ENCODE measurements at regions not wholly inside any gene's neighbourhood (a gene's known extent, or its start where the extent isn't known, plus 50 kb on each side); places are given as distances from the start of the nearest gene placed in this dataset.
"Not testable (repeated sequence)": the region's sequence is repeated elsewhere in the genome, so short reads cannot be mapped to it uniquely, and the experiment has no call there.

DNA sequence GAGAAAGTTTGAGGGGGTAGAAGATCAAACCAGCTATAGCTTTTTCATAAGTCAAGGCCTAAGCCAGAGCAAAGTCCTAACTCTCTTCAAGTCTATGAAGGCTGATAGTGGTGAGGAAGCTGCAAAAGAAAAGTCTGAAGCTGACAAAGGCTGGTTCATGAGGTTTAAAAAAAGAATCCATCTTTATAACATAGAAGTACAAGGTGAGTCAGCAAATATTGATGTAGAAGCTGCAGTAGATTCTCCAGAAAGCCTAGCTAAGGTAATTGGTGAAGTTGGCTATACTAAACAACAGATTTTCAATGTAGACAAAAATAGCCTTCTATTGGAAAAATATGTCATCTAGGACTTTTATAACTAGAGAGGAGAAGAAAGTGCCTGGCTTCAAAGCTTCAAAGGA is 141.4 kb upstream of the ZNF521 start:
- H4K20me1 ChIP-seq (ENCODE audit: insufficient read depth, low read length, poor library complexity, severe bottlenecking): no peaks in the 10 kb centered on the region
- H3K9me2 ChIP-seq (replicated peaks; ENCODE audit: low read depth, low read length): no peaks in the 10 kb centered on the region
- H3K79me2 ChIP-seq (ENCODE audit: insufficient read depth, low read length): no peaks in the 10 kb centered on the region
- H3K4me1 ChIP-seq (ENCODE audit: insufficient read depth, low read length, poor library complexity, severe bottlenecking): no peaks in the 10 kb centered on the region
- no peaks in the 10 kb centered on the region for H3K36me3 ChIP-seq (ENCODE audit: insufficient read depth, low read length)
- no peak overlapping the region for H3K4me2 ChIP-seq (ENCODE audit: low read depth, low read length, poor library complexity, severe bottlenecking)
- H3K4me3 ChIP-seq (ENCODE audit: low read length, poor library complexity, severe bottlenecking): no peak overlapping the region
- TF ChIP-seq EZH2phosphoT487 (IDR thresholded peaks at IDR 0.05; ENCODE audit: borderline replicate concordance): no peak
- TF ChIP-seq, protein P1, sequence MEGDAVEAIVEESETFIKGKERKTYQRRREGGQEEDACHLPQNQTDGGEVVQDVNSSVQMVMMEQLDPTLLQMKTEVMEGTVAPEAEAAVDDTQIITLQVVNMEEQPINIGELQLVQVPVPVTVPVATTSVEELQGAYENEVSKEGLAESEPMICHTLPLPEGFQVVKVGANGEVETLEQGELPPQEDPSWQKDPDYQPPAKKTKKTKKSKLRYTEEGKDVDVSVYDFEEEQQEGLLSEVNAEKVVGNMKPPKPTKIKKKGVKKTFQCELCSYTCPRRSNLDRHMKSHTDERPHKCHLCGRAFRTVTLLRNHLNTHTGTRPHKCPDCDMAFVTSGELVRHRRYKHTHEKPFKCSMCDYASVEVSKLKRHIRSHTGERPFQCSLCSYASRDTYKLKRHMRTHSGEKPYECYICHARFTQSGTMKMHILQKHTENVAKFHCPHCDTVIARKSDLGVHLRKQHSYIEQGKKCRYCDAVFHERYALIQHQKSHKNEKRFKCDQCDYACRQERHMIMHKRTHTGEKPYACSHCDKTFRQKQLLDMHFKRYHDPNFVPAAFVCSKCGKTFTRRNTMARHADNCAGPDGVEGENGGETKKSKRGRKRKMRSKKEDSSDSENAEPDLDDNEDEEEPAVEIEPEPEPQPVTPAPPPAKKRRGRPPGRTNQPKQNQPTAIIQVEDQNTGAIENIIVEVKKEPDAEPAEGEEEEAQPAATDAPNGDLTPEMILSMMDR (conservative IDR thresholded peaks at IDR 0.05; ENCODE audit: low read length): no peak
- no peak overlapping the region for H2AFZ ChIP-seq (ENCODE audit: low read length)
- H3K9ac ChIP-seq (ENCODE audit: low read depth, low read length, poor library complexity, severe bottlenecking): no peak overlapping the region
- peaks cover 8% of the 10 kb centered on the region; the same call in 1 of the 2 replicates for H3K9me3 ChIP-seq (ENCODE audit: insufficient read depth, low read depth, low read length)
- no peaks in the 10 kb centered on the region for H3F3A ChIP-seq (ENCODE audit: low read depth)
- no peaks in the 10 kb centered on the region for H3K27me3 ChIP-seq (ENCODE audit: insufficient read depth, low read length, poor library complexity, severe bottlenecking)

DNA sequence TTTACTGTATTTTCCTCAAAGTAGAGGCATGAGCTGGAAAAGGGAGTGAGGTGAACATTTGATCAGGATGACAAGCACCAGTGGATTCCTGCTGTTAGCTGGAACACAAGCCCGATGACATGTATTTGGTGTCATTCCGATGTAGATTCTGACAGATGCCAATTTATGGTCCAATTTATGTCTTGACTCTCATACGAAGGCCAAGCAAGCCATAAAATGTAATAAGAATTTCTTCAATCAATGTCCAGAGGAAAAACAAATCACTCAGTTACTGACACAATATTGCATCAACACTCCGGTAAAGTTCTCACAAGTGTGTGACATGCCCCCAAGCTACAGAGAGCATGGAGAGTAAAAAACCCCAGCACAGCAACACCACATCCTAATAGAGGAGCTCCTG is 138.3 kb upstream of the ZNF521 start:
- Histone ChIP-seq H3K9me3 (ENCODE audit: insufficient read depth, low read depth, low read length) (peaks cover 8% of the 10 kb centered on the region; the same call in 1 of the 2 replicates), H3K4me3 (ENCODE audit: low read length, poor library complexity, severe bottlenecking) (no peak overlapping the region), H3K36me3 (ENCODE audit: insufficient read depth, low read length) (no peaks in the 10 kb centered on the region), H3K4me1 (ENCODE audit: insufficient read depth, low read length, poor library complexity, severe bottlenecking) (no peaks in the 10 kb centered on the region), H3K27me3 (ENCODE audit: insufficient read depth, low read length, poor library complexity, severe bottlenecking) (no peaks in the 10 kb centered on the region), H4K20me1 (ENCODE audit: insufficient read depth, low read length, poor library complexity, severe bottlenecking) (no peaks in the 10 kb centered on the region), H3K9me2 (replicated peaks; ENCODE audit: low read depth, low read length) (no peaks in the 10 kb centered on the region), H3K4me2 (ENCODE audit: low read depth, low read length, poor library complexity, severe bottlenecking) (no peak overlapping the region), H3F3A (ENCODE audit: low read depth) (no peaks in the 10 kb centered on the region), H3K79me2 (ENCODE audit: insufficient read depth, low read length) (no peaks in the 10 kb centered on the region), H3K9ac (ENCODE audit: low read depth, low read length, poor library complexity, severe bottlenecking) (no peak overlapping the region), H2AFZ (ENCODE audit: low read length) (no peak overlapping the region)
- TF ChIP-seq, protein P1 (conservative IDR thresholded peaks at IDR 0.05; ENCODE audit: low read length): no peak
- TF ChIP-seq EZH2phosphoT487 (IDR thresholded peaks at IDR 0.05; ENCODE audit: borderline replicate concordance): no peak

DNA sequence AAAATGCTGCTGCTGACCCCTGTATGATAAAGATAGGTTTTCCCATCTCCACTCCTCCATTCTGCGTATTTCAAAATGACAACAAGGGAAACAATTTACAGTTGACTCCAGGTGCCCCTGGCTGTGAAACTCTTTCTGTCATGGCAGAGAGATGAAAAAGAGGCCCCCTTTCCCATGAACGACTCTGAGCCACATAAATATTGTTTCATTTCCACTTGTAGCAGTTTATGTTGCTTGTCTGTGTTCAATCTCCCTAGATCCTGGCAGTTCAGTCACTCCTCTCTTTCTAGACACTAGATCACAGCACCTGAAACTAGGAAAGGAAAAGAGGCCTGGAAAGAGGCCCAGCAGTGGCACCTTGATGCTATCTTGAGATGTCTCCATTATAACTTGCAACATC is 121.0 kb upstream of the ZNF521 start:
- Histone ChIP-seq H3K9ac (ENCODE audit: low read depth, low read length, poor library complexity, severe bottlenecking) (no peak overlapping the region), H3F3A (ENCODE audit: low read depth) (no peaks in the 10 kb centered on the region), H3K9me2 (replicated peaks; ENCODE audit: low read depth, low read length) (no peaks in the 10 kb centered on the region), H4K20me1 (ENCODE audit: insufficient read depth, low read length, poor library complexity, severe bottlenecking) (no peaks in the 10 kb centered on the region), H3K27me3 (ENCODE audit: insufficient read depth, low read length, poor library complexity, severe bottlenecking) (no peaks in the 10 kb centered on the region), H3K36me3 (ENCODE audit: insufficient read depth, low read length) (no peaks in the 10 kb centered on the region), H3K79me2 (ENCODE audit: insufficient read depth, low read length) (no peaks in the 10 kb centered on the region), H2AFZ (ENCODE audit: low read length) (no peak overlapping the region), H3K4me3 (ENCODE audit: low read length, poor library complexity, severe bottlenecking) (no peak overlapping the region), H3K4me2 (ENCODE audit: low read depth, low read length, poor library complexity, severe bottlenecking) (no peak overlapping the region), H3K9me3 (ENCODE audit: insufficient read depth, low read depth, low read length) (no peaks in the 10 kb centered on the region), H3K4me1 (ENCODE audit: insufficient read depth, low read length, poor library complexity, severe bottlenecking) (peaks cover 3% of the 10 kb centered on the region)
- TF ChIP-seq, protein P1 (conservative IDR thresholded peaks at IDR 0.05; ENCODE audit: low read length): no peak
- no peak for TF ChIP-seq EZH2phosphoT487 (IDR thresholded peaks at IDR 0.05; ENCODE audit: borderline replicate concordance)

DNA sequence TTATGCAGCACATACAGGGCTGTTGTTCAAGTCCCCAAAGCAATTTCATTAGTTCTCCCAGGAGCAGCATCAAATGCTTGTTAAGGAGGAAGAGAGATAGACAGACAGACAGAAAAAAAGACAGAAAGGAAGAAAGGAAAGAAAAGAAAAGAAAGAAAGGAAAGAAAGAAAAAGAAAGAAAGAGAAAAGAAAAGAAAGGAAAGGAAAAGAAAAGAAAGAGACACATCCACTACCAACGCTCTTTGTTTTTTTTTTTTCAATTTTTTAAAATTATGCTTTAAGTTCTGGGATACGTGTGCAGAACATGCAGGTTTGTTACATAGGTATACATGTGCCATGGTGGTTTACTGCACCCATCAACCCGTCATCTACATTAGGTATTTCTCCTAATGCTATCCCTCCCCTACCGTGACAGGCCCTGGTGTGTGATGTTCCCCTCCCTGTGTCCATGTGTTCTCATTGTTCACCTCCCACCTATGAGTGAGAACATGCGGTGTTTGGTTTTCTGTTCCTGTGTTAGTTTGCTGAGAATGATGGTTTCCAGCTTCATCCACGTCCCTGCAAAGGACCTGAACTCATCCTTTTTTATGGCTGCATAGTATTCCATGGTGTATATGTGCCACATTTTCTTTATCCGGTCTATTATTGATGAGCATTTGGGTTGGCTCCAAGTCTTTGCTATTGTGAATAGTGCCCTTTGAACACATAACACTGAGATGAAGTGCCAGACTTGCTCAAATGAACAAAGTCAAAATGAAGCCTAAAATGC is 119.0 kb upstream of the ZNF521 start:
- H3K9ac ChIP-seq (ENCODE audit: low read depth, low read length, poor library complexity, severe bottlenecking); H3K79me2 ChIP-seq (ENCODE audit: insufficient read depth, low read length): not testable (repeated sequence)

More for the DNA sequence above, 119.0 kb upstream of the ZNF521 start:
- not testable (repeated sequence) for H3F3A ChIP-seq (ENCODE audit: low read depth); H3K27me3 ChIP-seq (ENCODE audit: insufficient read depth, low read length, poor library complexity, severe bottlenecking); H3K4me2 ChIP-seq (ENCODE audit: low read depth, low read length, poor library complexity, severe bottlenecking); H4K20me1 ChIP-seq (ENCODE audit: insufficient read depth, low read length, poor library complexity, severe bottlenecking); H3K9me3 ChIP-seq (ENCODE audit: insufficient read depth, low read depth, low read length); H2AFZ ChIP-seq (ENCODE audit: low read length); H3K4me3 ChIP-seq (ENCODE audit: low read length, poor library complexity, severe bottlenecking); H3K36me3 ChIP-seq (ENCODE audit: insufficient read depth, low read length); H3K9me2 ChIP-seq (replicated peaks; ENCODE audit: low read depth, low read length)
- H3K4me1 ChIP-seq (ENCODE audit: insufficient read depth, low read length, poor library complexity, severe bottlenecking): peaks cover 24% of the 10 kb centered on the region

All from Loucy (cell line).